ENCODE measurements at regions not wholly inside any gene's neighbourhood (a gene's known extent, or its start where the extent isn't known, plus 50 kb on each side); places are given as distances from the start of the nearest gene placed in this dataset.
"Not testable (repeated sequence)": the region's sequence is repeated elsewhere in the genome, so short reads cannot be mapped to it uniquely, and the experiment has no call there.

DNA sequence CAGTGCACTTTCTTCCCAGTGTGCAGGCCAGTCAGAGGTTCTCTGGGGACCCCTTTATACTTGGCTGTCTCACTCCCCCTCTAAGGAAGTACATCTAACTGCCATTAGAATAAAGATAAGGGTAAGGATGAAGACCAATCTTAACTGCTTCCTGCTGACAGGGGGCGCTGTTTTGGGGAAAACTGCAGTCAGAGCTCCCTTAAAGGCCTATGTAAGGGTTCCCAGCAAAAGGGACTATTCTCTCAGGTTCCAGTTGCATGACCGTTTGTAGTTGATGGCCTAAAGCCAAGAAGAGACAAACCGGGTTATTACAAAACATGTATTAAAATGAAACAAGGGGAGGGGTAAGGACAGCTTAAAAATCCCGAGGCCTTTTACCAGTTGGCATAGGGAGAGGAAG is 115.6 kb upstream of the SPIN4 start:
- DNase-seq (ENCODE audit: low read depth, low spot score): no peak

DNA sequence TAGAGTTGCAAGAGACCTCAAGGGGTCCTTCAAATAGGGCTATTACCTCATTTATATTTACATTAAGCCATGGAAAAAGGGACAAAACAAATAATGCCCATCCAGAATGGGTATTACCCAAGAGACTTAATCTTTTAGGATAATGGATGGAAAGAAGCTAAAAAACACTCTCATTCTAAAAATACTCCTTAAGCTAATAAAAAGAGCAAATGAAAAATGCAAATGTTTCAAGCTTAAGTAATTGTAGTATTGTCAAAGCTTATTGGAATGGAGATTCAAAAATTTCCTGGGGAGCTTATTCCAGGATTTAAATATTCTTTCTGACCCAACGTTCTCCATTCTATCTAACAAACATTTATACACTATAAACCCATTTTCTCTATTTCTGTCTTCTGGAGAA is 107.8 kb upstream of the SPIN4 start:
- no peak for DNase-seq (ENCODE audit: low read depth, low spot score)

DNA sequence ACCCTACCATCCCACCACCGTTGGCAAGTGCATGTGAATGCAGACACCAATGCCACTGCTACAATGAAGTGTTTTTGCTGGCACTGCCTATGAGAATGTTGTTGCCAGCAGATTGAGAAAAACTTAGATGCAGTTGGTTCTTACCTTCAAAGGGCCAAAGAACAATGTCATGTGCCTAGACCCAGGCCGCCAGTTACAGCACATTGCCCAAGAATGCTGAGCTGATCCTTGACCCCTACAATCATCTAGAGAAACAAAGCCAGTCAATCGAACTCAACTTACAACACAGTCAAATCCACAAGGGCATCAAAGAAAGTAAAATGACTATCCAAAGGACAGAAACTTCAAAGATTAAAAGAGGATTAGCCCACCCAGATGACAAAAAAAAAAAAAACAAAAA is 102.4 kb upstream of the SPIN4 start:
- DNase-seq (ENCODE audit: low read depth, low spot score): no peak

DNA sequence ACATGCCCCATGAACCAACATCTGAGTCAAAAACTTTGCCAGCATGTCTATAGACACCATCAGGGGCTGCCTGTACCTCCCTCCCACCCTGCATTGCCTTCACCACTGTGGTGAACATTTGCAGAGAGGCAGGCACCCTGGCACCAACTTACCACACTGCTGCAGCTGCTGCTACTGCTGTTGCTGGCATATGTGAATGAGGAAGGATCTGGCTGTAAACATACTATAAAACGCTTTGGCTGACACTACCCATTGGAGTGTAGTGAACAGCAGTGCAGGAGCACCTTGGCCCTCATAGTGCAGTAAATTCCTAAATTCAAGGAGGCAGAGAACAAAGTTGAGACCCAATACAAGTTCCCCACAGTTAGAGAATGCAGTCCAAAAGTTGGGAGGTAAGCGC is 90.6 kb upstream of the SPIN4 start:
- no peak for DNase-seq (ENCODE audit: low read depth, low spot score)

DNA sequence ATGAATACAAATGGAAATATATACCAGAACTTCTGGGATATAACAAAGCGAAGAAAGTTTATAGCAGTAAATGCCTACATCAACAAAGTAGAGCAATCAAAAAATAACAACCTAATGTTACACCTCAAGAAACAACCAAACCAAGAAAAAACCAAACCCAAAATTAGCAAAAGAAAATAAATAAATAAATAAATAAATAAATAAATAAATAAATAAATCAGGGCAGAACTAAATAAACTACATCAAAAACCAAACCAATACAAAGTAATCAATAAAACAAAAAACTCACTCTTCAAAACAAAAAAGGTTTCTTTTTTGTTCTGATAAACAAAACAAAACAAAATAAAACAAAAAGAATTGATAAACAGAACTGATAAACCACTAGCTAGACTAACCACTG is 88.4 kb upstream of the SPIN4 start:
- DNase-seq (ENCODE audit: low read depth, low spot score): no peak

DNA sequence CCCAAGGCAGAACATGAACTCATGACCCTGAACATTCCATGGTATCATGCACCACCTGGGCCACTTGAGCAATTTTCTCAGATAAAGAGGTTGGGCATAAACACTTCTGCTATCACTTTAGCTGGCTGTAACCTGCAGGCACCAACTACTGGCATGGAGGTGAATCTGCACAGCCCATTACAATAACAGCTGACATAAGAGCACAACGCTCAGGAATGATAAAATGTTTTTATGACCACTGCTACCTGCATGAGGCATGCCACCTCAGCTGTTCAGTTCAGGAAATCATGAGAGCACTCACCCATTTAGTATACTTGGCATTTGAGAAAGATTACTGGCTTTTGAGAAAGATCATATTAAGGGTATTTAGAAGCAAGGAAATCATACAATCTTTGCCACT is 85.7 kb upstream of the SPIN4 start:
- no peak for DNase-seq (ENCODE audit: low read depth, low spot score)

DNA sequence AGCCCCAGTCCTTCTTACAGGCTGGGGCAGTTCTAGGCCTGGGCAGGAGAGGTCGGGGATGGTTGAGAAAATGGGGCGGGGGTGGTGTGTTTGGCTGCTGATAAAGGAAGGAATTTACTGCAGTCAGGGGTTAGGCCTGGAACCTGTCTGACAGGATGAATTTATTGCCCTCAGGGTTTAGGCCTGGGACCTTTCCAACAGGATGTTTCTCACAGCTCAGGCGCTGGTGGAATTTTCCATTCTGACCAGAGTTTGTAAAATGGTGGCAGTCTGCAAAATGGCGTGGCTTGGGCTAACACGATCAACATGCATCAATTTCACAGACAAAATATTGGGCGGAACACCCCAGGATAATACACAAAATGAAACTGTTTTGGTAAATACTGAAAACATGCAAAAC is 83.5 kb upstream of the SPIN4 start:
- DNase-seq (ENCODE audit: low read depth, low spot score): peak; percentile 21

DNA sequence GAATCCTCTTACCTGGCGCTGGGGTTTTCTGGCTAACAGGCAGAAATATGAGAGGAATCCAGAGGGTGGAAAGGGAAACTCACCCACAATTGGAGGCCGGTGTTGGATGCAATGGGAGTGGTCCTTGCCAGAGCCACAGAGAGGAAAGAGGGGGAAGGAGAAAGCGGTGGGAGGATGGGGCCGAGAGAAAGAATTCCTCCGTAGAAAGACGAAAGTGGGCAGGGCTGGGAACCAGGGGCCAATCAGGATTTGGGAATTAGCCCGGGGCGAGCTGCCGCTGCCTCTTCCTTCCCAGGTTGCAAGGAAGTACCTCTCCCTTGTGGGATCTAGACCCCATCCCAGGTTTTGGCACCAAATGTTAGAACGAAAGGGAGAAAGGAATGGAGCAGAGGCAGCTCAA is 83.1 kb upstream of the SPIN4 start:
- DNase-seq (ENCODE audit: low read depth, low spot score): no peak

DNA sequence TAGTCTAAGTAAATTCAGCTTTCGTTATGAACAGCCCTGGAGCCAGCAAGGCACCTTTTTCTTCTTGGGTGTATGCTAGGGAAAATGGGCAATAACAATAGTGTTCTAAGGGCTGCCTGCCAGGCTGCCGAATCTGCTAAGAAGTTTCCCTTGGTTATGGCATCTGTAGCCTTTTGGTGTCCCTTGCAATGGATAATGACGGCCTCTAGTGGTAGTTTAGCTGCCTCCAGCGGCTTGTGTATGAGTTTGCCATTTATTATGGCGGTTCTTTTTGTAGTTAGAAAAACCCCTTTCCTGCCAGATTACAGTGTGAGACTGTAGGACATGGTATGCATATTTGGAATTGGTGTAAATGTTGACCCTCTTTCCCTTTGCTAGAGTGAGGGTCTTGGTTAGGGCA is 78.9 kb upstream of the SPIN4 start:
- no peak for DNase-seq (ENCODE audit: low read depth, low spot score)

DNA sequence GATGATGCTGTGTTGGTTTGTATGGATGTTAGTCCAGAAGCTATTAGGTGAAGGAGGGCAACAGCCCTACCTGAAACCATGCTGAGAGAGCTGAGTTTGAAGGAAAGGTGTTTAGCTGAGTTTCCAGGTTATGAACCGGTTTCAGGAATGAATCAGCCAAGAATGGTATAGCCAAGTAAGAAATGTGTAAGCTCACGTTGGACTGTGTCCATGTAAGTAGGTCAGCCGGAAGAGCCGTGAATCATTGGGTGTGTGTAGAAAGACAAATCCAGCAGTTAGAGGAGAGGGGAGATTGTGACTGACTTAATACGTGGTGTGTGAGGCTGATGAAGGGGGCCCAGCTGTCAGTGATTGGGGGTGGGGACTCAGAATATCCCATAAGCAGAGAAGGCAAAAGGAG is 77.2 kb upstream of the SPIN4 start:
- no peak for DNase-seq (ENCODE audit: low read depth, low spot score)

DNA sequence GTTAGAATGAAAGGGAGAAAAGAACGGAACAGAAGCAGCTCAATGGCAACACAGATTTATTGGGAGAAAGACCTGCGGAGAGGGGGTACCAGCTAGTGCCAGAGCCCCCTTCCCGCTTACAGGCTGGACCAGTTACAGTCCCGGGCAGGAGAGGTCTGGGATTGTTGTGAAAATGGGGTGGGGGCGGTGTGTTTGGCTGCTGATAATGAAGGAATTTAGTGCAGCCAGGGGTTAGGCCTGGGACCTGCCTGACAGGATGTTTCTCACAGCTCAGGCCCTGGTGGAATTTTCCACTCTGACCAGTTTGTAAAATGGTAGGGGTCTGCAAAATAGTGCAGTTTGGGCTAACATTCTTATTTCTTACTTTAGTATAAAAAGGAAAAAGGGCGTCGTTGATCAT is 75.4 kb upstream of the SPIN4 start:
- DNase-seq (ENCODE audit: low read depth, low spot score): no peak

DNA sequence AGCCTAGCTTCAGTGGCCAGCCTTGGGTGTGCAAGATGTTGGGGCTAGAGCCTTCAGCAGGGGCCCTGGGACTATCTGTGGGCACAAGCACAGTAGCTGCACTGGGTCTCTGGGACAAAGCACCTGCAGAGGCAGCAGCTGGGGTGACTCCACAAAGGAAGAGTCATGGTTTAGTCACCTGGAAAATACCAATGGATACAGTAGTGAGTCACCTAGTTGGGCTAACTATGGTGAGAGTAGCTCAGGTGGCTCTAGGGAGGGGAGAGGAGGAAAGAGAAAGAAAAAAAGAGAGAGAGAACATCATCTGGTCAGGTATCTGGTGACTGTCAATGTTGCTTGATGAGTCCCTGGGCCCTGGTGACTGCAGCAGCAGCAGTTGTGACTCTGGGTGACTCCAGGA is 72.9 kb upstream of the SPIN4 start:
- no peak for DNase-seq (ENCODE audit: low read depth, low spot score)

DNA sequence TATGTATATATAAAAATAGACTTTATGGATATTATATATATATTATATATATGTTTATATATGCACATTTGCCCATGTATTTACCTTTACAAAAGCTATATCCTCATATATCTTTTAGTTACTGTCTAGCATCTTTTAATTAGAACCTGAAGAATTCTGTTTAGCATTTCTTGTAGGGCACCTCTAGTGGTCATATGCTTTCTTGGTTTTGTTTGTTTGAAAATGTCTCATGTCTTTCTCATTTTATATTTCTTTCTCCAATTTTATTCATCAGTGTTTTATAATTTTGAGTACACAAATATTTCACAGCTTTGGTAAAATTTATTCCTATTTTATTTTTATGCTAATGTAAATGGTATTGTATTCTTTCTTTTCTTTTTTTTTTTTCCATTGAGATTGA is 70.3 kb upstream of the SPIN4 start:
- DNase-seq (ENCODE audit: low read depth, low spot score): no peak

DNA sequence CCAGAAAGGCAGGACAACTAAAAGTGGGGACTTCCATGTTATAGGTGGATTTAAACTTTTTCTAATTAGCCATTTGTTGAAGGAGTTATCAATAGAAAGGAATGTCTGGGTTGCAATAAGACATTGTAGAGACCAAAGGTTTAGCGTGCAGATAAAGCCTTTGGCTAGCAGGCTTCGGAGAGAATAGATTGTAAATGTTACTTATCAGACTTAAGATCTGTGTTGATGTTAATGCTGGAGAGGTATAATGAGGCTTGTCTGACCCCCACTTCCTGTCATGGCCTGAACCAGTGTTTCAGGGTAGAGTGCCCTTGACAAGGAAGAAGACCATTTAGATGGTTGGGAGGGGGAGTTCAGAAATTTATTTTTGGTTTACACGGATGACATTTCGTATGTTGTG is 67.1 kb upstream of the SPIN4 start:
- DNase-seq (ENCODE audit: low read depth, low spot score): no peak

DNA sequence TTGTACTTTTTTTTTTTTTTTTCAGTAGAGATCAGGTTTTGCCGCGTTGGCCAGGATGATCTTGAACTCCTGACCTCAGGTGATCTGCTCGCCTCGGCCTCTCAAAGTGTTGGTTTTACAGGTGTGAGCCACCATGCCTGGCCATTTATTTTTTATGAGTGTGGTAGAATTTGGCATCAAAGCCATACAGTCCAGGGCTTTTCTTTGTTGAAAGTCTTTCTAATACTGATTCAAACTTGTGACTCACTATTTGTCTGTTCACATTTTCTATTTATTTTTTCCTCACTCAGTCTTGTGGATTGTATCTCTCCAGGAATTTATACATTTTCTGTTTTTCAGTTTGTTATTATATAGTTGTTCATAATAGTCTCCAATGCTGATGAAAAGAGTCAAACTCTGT is 66.5 kb upstream of the SPIN4 start:
- DNase-seq (ENCODE audit: low read depth, low spot score): no peak

DNA sequence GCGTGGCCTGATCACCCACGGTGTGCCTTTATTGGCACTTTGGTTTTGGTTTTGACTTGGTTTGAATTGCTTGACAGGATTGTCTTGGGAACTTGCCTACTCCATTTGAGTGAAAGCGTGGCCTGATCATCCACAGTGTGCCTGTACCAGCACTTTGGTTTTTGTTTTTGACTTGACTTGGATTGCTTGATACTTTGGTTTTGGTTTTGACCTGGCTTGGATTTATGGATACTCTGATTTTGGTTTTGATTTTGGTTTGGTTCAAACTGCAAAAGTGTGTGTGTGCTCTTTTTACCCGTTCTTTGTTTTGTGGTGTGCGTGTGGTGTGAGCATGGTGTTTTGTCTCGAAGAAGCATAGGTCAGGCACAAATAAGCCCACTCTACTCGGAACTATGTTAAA is 58.8 kb upstream of the SPIN4 start:
- DNase-seq (ENCODE audit: low read depth, low spot score): not testable (repeated sequence)

DNA sequence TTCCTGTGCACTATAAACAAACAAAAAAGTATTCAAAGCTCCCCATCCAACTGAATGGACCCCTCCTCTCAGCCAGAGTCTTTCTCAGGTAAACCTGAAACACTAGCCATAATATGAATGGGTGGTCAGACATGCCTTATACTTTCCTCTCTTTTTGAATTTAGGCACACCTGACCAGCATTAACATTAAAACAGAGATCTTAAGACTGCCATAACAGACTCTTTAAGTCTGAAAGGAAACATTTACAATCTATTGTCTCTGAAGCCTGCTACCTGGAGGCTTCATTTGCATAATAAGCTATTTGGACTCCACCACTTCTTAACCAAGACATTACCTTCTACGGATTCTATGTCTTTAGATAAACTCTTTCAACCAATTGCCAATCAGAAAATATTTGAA is 56.9 kb upstream of the SPIN4 start:
- DNase-seq (ENCODE audit: low read depth, low spot score): no peak

DNA sequence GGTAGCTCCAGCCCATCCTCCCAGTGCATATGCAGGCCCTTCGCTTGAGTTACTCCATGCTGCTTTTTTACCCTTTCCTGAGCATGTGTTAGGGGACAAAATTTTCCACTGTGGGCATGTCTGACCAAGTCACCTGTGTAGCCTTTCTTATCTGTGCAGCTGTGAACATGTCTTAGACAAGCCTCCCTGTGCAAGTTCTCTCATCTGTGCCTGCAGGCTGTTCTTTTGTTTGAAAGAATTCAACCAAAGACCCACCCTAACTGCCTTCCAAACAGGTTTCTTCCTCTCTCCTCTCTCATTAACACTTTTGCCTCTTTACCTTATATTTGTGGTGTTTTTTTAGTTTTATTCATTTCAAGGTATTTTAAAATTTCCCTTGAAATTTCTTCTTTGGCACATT is 53.2 kb upstream of the SPIN4 start:
- no peak for DNase-seq (ENCODE audit: low read depth, low spot score)

DNA sequence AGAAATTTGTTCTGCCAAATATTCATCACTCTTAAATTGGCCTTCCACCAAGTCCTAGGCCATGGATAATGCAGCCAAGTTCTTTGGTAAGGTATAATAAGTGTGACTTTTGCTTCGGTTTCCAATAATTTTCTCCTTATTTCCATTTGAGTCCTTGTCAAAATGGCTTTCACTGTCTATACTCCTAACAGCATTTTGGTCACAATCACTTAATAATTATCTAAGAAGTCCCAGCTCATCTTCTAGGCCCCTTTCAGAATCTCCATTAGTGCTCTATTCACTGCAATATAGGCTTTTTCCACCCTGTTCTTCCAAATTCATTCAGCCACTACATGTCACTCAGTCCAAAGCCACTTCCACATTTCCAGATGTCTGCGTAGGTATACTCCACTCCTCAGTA is 51.0 kb upstream of the SPIN4 start:
- DNase-seq (ENCODE audit: low read depth, low spot score): no peak
